Vagina (tissue), 2 donors: ENCODE measurements at regions not wholly inside any gene's neighbourhood (a gene's known extent, or its start where the extent isn't known, plus 50 kb on each side); places are given as distances from the start of the nearest gene placed in this dataset.

ENCODE experiments used
- POLR2AphosphoS5 ChIP-seq, 2 donors: sonication (generic); formaldehyde crosslinking; IDR thresholded peaks; one replicate each; pipeline ENCODE4 v1.9.0; 2017; ENCODE audit warnings: antibody characterized with exemption in 2 of 2, mild to moderate bottlenecking in 2 of 2, low read depth in 1 of 2; ENCODE audit not compliant: insufficient read depth in 1 of 2
- TF ChIP-seq, protein P1 (sequence below), 3 experiments: fragments of 450-650 bp in 2 of 3; fragments of 200-600 bp in 1 of 3; sonication (generic) in 1 of 3; IDR thresholded peaks; one replicate each; pipeline ENCODE4 v1.5.1; 2017 to 2019; ENCODE audit warnings: antibody characterized with exemption in 3 of 3, mild to moderate bottlenecking in 2 of 3, moderate library complexity in 2 of 3

DNA sequence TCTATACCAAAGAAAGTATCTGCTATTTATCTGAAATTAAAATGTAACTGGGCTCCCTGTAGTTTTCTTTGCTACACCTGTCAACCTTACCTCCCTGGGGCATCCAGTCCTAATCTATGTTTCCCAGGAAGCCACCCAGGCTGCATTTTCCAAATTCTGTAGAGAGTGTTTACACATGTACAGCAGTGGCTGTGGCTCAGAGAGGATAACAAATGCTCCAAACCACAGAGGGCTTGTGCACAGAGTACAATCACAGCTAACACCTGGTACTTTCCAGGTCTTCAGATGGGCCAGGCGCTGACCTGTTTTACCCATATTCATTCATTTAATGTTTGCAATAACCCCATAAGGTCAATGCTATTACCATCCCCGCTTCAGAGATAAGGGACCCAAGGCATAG is 146.5 kb upstream of the TNR start:
- TF ChIP-seq, protein P1, sequence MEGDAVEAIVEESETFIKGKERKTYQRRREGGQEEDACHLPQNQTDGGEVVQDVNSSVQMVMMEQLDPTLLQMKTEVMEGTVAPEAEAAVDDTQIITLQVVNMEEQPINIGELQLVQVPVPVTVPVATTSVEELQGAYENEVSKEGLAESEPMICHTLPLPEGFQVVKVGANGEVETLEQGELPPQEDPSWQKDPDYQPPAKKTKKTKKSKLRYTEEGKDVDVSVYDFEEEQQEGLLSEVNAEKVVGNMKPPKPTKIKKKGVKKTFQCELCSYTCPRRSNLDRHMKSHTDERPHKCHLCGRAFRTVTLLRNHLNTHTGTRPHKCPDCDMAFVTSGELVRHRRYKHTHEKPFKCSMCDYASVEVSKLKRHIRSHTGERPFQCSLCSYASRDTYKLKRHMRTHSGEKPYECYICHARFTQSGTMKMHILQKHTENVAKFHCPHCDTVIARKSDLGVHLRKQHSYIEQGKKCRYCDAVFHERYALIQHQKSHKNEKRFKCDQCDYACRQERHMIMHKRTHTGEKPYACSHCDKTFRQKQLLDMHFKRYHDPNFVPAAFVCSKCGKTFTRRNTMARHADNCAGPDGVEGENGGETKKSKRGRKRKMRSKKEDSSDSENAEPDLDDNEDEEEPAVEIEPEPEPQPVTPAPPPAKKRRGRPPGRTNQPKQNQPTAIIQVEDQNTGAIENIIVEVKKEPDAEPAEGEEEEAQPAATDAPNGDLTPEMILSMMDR (IDR thresholded peaks at IDR 0.05): no peak
- no peak for TF ChIP-seq POLR2AphosphoS5 (IDR thresholded peaks at IDR 0.05; ENCODE audit: insufficient read depth in 1 of 2, low read depth in 1 of 2)
